GM12878 (cell line): ENCODE measurements at regions not wholly inside any gene's neighbourhood (a gene's known extent, or its start where the extent isn't known, plus 50 kb on each side); places are given as distances from the start of the nearest gene placed in this dataset.
"Not testable (repeated sequence)": the region's sequence is repeated elsewhere in the genome, so short reads cannot be mapped to it uniquely, and the experiment has no call there.

Experiments used
- ATAC-seq: fragments of 200-7000 bp; cut with Tn5 transposase; 3 replicates; pipeline ENCODE4 v1.9.1; 2020; ENCODE audit warnings: mild to moderate bottlenecking, moderate library complexity
- BruUV-seq: library from RNA; stranded (reverse); fragments of 400-500 nt; replicated peaks from 2 replicates; lab custom pipeline; 2021; lab: Mats Ljungman, UMichigan
- CTCF ChIA-PET: fragments of 300-600 bp; sonication (Branson Sonifier 250); formaldehyde crosslinking; extraction: SDS; loops from one replicate; lab custom pipeline; 2021; ENCODE audit warnings: inconsistent platforms; lab: Yijun Ruan, JAX
- POLR2A ChIA-PET: fragments of 350-600 bp; formaldehyde crosslinking; extraction: SDS; loops from one replicate; lab custom pipeline; 2021; ENCODE audit warnings: inconsistent platforms; lab: Charles Lee
- RAD21 ChIA-PET: fragments of 300-600 bp; sonication (Branson Sonifier 250); formaldehyde crosslinking; loops from one replicate; lab custom pipeline; 2023; ENCODE audit warnings: antibody characterized with exemption; ENCODE audit not compliant: unreplicated experiment; lab: Charles Lee
- SMC1A ChIA-PET: fragments of 300-600 bp; sonication (Branson Sonifier 250); formaldehyde crosslinking; loops from one replicate; lab custom pipeline; 2023; ENCODE audit not compliant: unreplicated experiment, uncharacterized antibody; lab: Charles Lee
- DNase-seq: peaks from one replicate; pipeline ENCODE4 v3.0.0-alpha.2; 2011; ENCODE audit warnings: low read depth, low spot score
- FAIRE-seq: peaks from 3 replicates; lab custom pipeline; 2011; peaks lifted over from hg19 to GRCh38; lab: Jason Lieb, UNC
- H2AFZ ChIP-seq: 2 replicates; pipeline ENCODE4 v1.6.0; 2011; ENCODE audit warnings: low read depth, low read length, control low read depth; ENCODE audit not compliant: control insufficient read depth
- H3K27ac ChIP-seq: 2 replicates; pipeline ENCODE4 v1.5.1; 2011; ENCODE audit warnings: control low read depth; ENCODE audit not compliant: control insufficient read depth, insufficient read depth
- H3K27me3 ChIP-seq, 2 experiments: replicated peaks in 1 of 2; 2 replicates each; pipeline versions ENCODE4 v1.6.0 to v1.6.1; 2011; ENCODE audit warnings: low read length in 1 of 2; ENCODE audit not compliant: control insufficient read depth in 2 of 2, insufficient read depth in 2 of 2
- H3K36me3 ChIP-seq, 2 experiments: 2 replicates each; pipeline ENCODE4 v1.5.1; 2011; ENCODE audit warnings: low read length in 1 of 2; ENCODE audit not compliant: control insufficient read depth in 2 of 2, insufficient read depth in 2 of 2
- H3K4me1 ChIP-seq: 2 replicates; pipeline ENCODE4 v1.6.1; 2011; ENCODE audit warnings: mild to moderate bottlenecking, low read length, moderate library complexity, mixed read lengths; ENCODE audit not compliant: control insufficient read depth, insufficient read depth
- H3K4me2 ChIP-seq: 2 replicates; pipeline ENCODE4 v1.6.0; 2011; ENCODE audit warnings: control low read depth; ENCODE audit not compliant: control insufficient read depth, insufficient read depth
- H3K4me3 ChIP-seq: fragments of 200-600 bp; sonication (generic); 2 replicates; pipeline ENCODE4 v1.5.1; 2016
- H3K79me2 ChIP-seq: 2 replicates; pipeline ENCODE4 v1.6.0; 2011; ENCODE audit warnings: low read length; ENCODE audit not compliant: control insufficient read depth, insufficient read depth
- H3K9ac ChIP-seq: 2 replicates; pipeline ENCODE4 v1.8.0; 2011; ENCODE audit warnings: low read length, control low read depth, mixed read lengths; ENCODE audit not compliant: control insufficient read depth, insufficient read depth
- H3K9me3 ChIP-seq: replicated peaks from 3 replicates; pipeline ENCODE4 v1.5.1; 2011; ENCODE audit warnings: mild to moderate bottlenecking, low read length; ENCODE audit not compliant: control insufficient read depth, insufficient read depth
- H4K20me1 ChIP-seq: 2 replicates; pipeline ENCODE4 v1.6.0; 2011; ENCODE audit not compliant: control insufficient read depth, insufficient read depth
- WGBS: methylation state at CpG from one replicate; pipeline ENCODE4 v1.1.6; 2016; ENCODE audit warnings: low lambda C conversion rate; ENCODE audit not compliant: insufficient replicate concordance, insufficient coverage; ENCODE audit errors: missing lambda C conversion rate; 5-methylcytosine and 5-hydroxymethylcytosine counted together
- in situ Hi-C: fragments of 300-500 bp; cut with MboI; formaldehyde crosslinking; loops from 9 replicates; pipeline ENCODE4 v1.14.3; 2018; ENCODE audit warnings: mixed read lengths
- intact Hi-C: fragments of 100-400 bp; cut with micrococcal nuclease; formaldehyde crosslinking; loops from one replicate; pipeline ENCODE4 v1.14.2; 2022; ENCODE audit not compliant: unreplicated experiment

GRCh38 chr10:29363930-29364329, 75.1 kb downstream of the LYZL1 start:
- RAD21 ChIA-PET, H3K27ac ChIP-seq, H4K20me1 ChIP-seq, H3K36me3 ChIP-seq, H3K9ac ChIP-seq, H3K4me1 ChIP-seq, intact Hi-C loops, H2AFZ ChIP-seq, POLR2A ChIA-PET, BruUV-seq, H3K27me3 ChIP-seq, in situ Hi-C loops, FAIRE-seq, H3K4me2 ChIP-seq, H3K9me3 ChIP-seq, DNase-seq, H3K79me2 ChIP-seq, ATAC-seq, H3K4me3 ChIP-seq: not testable (repeated sequence)
- ChIA-PET CTCF (interaction anchor here (0.8 kb wide), 1 partner anchor 28 kb away, joined by 4 read pairs; no protein-coding TSS in a partner anchor), SMC1A (interaction anchor here (0.5 kb wide), 1 partner anchor 607 kb away, joined by 3 read pairs; no protein-coding TSS in a partner anchor)
- WGBS = 53% methylated on average over 9 of the region's 9 CpGs

DNA sequence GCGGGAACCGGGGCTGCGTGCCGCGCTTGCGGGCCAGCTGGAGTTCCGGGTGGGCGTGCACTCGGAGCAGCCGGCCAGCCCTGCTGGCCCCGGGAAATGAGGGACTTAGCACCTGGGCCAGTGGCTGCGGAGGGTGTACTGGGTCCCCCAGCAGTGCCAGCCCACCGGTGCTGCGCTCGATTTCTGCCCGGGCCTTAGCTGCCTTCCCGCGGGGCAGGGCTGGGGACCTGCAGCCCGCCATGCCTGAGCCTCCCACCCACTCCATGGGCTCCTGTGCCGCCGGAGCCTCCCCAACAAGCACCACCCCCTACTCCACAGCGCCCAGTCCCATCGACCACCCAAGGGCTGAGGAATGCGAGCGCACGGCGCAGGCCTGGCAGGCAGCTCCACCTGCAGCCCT, 77.3 kb downstream of the LYZL1 start:
- H3K27ac ChIP-seq, H3K9ac ChIP-seq, intact Hi-C loops, DNase-seq, H4K20me1 ChIP-seq, RAD21 ChIA-PET, POLR2A ChIA-PET, FAIRE-seq, H2AFZ ChIP-seq, H3K4me1 ChIP-seq, H3K27me3 ChIP-seq, H3K4me2 ChIP-seq, H3K79me2 ChIP-seq, ATAC-seq, H3K9me3 ChIP-seq, H3K36me3 ChIP-seq, in situ Hi-C loops, H3K4me3 ChIP-seq, BruUV-seq, SMC1A ChIA-PET: not testable (repeated sequence)
- CTCF ChIA-PET = interaction anchor here (1.7 to 2.4 kb wide), 2 partner anchors 11 to 20 kb away, joined by 7 to 8 read pairs; no protein-coding TSS in a partner anchor
- WGBS = 80% methylated on average over 20 of the region's 27 CpGs
